Epithelial cell of esophagus (primary cell): ENCODE measurements at regions not wholly inside any gene's neighbourhood (a gene's known extent, or its start where the extent isn't known, plus 50 kb on each side); places are given as distances from the start of the nearest gene placed in this dataset.

Experiments used
- DNase-seq: peaks from one replicate; pipeline ENCODE4 v3.0.0; 2010; ENCODE audit warnings: low read depth
- H3K4me3 ChIP-seq: 2 replicates; pipeline ENCODE4 v1.5.1; 2011; ENCODE audit warnings: mild to moderate bottlenecking, low read length, control low read depth
- TF ChIP-seq, protein P1 (sequence below): IDR thresholded peaks from 2 replicates; pipeline ENCODE4 v1.5.1; 2011; ENCODE audit warnings: low read depth, mild to moderate bottlenecking, low read length, control low read depth, inconsistent platforms; ENCODE audit not compliant: insufficient read depth; ENCODE audit errors: missing control alignments

DNA sequence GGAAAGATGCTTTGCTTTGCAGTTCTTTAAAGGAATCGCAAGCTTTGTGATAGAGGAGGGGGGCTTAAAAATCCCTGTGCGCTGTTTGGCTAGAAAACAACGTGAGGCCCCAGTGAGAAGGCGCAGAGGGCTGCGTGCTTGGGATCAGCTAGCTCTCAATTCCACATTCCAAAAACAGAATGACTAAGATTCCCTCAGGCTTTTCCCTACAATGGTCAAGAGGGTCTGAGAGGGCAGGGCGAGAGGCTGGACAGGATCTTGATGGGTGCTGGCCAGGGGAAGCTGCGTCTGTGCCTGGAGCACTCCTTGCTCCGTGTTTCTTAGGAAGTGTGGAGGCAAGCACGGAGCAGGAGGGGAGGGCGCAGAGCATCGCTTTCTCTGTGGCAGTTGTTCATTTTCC is 72.1 kb upstream of the INHBA start:
- no peak for DNase-seq
- TF ChIP-seq, protein P1, sequence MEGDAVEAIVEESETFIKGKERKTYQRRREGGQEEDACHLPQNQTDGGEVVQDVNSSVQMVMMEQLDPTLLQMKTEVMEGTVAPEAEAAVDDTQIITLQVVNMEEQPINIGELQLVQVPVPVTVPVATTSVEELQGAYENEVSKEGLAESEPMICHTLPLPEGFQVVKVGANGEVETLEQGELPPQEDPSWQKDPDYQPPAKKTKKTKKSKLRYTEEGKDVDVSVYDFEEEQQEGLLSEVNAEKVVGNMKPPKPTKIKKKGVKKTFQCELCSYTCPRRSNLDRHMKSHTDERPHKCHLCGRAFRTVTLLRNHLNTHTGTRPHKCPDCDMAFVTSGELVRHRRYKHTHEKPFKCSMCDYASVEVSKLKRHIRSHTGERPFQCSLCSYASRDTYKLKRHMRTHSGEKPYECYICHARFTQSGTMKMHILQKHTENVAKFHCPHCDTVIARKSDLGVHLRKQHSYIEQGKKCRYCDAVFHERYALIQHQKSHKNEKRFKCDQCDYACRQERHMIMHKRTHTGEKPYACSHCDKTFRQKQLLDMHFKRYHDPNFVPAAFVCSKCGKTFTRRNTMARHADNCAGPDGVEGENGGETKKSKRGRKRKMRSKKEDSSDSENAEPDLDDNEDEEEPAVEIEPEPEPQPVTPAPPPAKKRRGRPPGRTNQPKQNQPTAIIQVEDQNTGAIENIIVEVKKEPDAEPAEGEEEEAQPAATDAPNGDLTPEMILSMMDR: no peak
- H3K4me3 ChIP-seq: no peak overlapping the region

DNA sequence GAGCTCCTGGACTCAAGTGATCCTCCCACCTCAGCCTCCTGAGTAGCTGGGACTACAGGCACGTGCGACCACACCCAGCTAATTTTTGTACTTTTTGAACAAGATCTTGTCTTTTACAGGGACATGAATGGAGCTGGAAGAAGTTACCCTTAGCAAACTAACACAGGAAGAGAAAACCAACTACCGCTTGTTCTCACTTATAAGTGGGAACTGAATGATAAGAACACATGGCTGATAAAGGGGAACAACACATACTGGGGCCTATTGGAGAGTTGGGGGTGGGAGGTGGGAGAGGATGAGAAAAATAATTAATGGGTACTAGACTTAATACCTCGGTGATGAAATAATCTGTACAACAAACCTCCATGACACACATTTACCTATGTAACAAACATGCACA is 70.9 kb upstream of the INHBA start:
- no peak for DNase-seq
- TF ChIP-seq, protein P1: no peak
- no peak overlapping the region for H3K4me3 ChIP-seq

DNA sequence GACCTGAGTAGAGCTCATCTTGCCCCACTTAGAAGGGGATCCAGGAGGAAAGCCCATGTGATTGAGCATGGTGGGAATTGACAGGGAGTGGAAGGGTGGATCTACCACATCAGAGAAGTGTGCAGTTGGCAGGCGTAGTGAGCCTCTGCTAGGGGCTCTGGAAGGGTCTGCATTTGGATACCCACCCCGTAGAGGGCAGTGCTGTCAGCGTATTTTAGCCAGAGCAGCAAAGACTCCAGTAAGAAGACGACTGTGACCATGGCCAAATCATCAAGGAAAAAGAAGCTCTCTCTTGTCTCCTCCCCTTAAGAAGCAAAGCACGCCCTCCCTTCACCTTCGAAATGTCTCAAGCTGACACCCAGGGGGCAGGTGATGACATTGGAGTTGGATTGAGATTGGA is 68.8 kb upstream of the INHBA start:
- no peak overlapping the region for H3K4me3 ChIP-seq
- no peak for DNase-seq
- TF ChIP-seq, protein P1: no peak

DNA sequence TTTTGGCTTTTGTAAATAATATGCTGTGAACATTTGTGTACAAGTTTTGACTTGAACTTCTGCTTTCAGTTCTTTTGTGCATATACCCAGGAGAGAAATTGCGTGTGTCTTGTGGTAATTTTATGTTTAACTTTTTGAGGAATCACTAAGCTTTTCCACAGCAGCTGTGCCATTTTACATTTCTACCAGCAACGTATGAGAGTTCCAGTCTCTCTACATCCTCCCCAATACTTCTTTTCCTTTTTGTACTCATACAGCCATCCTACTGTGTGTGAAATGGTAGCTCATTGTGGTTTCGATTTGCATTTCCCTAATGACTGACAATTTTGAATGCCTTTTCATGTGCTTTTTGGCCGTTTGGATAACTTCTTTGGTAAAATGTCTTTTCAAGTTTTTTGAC is 66.3 kb upstream of the INHBA start:
- no peak overlapping the region for H3K4me3 ChIP-seq
- TF ChIP-seq, protein P1: no peak
- DNase-seq: no peak

DNA sequence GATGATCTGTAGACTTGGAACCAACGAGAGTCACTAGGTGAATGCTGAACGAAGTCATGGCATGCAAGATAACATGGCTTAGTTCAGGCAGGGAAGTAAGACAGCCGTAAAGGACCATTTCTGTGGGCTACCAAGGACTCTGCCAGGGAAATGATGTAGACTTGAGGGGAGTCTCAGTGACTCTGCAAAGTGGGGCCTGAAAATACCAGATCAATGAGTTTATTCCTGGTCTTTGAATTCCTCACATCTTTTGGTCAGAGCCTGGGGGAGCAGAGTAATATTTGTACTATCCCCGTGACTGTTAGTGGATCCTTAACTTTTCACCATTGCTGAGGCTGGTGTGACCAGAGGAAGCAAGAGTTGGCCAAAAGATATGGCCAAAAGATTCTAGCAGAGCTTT is 60.7 kb upstream of the INHBA start:
- no peak for DNase-seq
- no peak overlapping the region for H3K4me3 ChIP-seq
- TF ChIP-seq, protein P1: no peak

DNA sequence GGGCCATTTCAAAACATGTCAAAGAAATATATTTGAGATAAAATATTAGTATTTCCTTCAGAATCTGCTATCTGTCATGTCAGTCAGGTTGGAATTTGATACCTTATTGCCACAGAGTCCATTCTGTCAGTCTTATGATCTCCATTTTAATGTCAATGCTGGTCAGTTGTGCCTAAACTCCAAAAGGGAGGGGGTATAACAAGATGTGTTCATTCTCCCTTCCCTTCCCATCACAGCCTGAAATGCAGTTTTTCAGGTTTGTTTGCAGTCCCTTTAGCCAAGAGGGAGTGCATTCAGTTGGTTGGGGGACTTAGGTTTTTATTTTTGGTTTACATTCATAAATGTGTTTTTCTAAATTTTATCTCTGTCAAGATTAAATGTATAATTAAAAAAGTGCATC is 59.8 kb upstream of the INHBA start:
- TF ChIP-seq, protein P1: no peak
- no peak overlapping the region for H3K4me3 ChIP-seq
- DNase-seq: no peak

DNA sequence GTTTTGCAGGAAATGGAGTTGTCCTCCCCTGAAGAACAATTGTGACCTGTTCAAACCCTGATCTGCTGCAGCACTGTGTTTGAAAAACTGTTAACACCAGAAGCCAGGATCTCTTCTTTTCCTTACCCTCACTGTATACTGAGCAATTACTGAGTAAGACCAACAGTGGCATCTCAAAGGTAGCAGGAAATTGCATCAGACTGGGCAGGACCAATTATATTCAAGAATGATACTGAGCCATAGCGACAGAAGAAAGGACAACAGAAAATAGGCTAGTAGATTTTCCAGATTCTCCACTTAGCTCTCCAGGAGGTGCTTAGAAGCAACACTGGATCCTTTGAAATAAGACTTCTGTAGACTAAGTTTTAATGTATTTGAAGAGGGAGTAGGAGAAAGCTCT is 57.4 kb upstream of the INHBA start:
- peak; percentile 53 for DNase-seq
- TF ChIP-seq, protein P1: no peak

More for the DNA sequence above, 57.4 kb upstream of the INHBA start:
- H3K4me3 ChIP-seq: no peak overlapping the region
